T47D (cell line): ENCODE measurements at regions not wholly inside any gene's neighbourhood (a gene's known extent, or its start where the extent isn't known, plus 50 kb on each side); places are given as distances from the start of the nearest gene placed in this dataset.
"Not testable (repeated sequence)": the region's sequence is repeated elsewhere in the genome, so short reads cannot be mapped to it uniquely, and the experiment has no call there.

Experiments used
- DNase-seq, 2 experiments: peaks; one replicate each; pipeline versions ENCODE4 v3.0.0 to v3.0.0-alpha.2; 2011 to 2012; ENCODE audit warnings: low read depth in 1 of 2, low spot score in 1 of 2
- JUND ChIP-seq: IDR thresholded peaks from 2 replicates; pipeline ENCODE4 v1.6.1; 2012; ENCODE audit warnings: low read depth
- in situ Hi-C: cut with HindIII; loops from 2 replicates; pipeline ENCODE4 v1.10.0; 2016; ENCODE audit warnings: low sequenced_read_pairs, low pct_unique_long_range_greater_than_20kb

- in situ Hi-C loops = no loop called here
- DNase-seq = peak in 1 of 2 experiments; percentile 83
- TF ChIP-seq JUND = no peak
These were observed 354.8 kb upstream of the NFIA start for GRCh38 chr1:60727552-60727951.

- in situ Hi-C loops = no loop called here
- TF ChIP-seq JUND = no peak
- DNase-seq = no peak
These were observed 365.9 kb upstream of the NFIA start for GRCh38 chr1:60716472-60716871.

GRCh38 chr1:60715970-60716369 is 366.4 kb upstream of the NFIA start:
- TF ChIP-seq JUND = no peak
- in situ Hi-C loops = no loop called here
- no peak for DNase-seq

GRCh38 chr1:60709426-60709825 is 372.9 kb upstream of the NFIA start:
- DNase-seq = no peak
- in situ Hi-C loops = no loop called here
- TF ChIP-seq JUND = no peak

- no peak for TF ChIP-seq JUND
- DNase-seq = no peak
- in situ Hi-C loops = no loop called here
These were observed 377.3 kb upstream of the NFIA start for GRCh38 chr1:60705026-60705425.

- DNase-seq = no peak
- TF ChIP-seq JUND = no peak
- in situ Hi-C loops = no loop called here
These were observed 379.2 kb upstream of the NFIA start for GRCh38 chr1:60703155-60703554.

- no peak for DNase-seq
- in situ Hi-C loops = no loop called here
- TF ChIP-seq JUND = no peak
These were observed 383.0 kb upstream of the NFIA start for GRCh38 chr1:60699325-60699724.

- no peak for DNase-seq
- TF ChIP-seq JUND = no peak
- in situ Hi-C loops = no loop called here
These were observed 385.0 kb upstream of the NFIA start for GRCh38 chr1:60697204-60697994.

GRCh38 chr1:60696512-60696911 is 385.8 kb upstream of the NFIA start:
- no peak for DNase-seq
- in situ Hi-C loops = no loop called here
- TF ChIP-seq JUND = no peak

GRCh38 chr1:60695716-60696171 is 386.6 kb upstream of the NFIA start:
- in situ Hi-C loops = no loop called here
- no peak for DNase-seq
- TF ChIP-seq JUND = no peak

- DNase-seq = no peak
These were observed 387.4 kb upstream of the NFIA start for GRCh38 chr1:60694980-60695379.

GRCh38 chr1:60692031-60692430 is 390.3 kb upstream of the NFIA start:
- in situ Hi-C loops = no loop called here

More at GRCh38 chr1:60694980-60695379, 387.4 kb upstream of the NFIA start:
- TF ChIP-seq JUND = no peak
- in situ Hi-C loops = no loop called here

GRCh38 chr1:60688221-60688620 is 394.1 kb upstream of the NFIA start:
- DNase-seq, in situ Hi-C loops: not testable (repeated sequence)

More at GRCh38 chr1:60692031-60692430, 390.3 kb upstream of the NFIA start:
- no peak for DNase-seq
- TF ChIP-seq JUND = no peak
